Panc1 (cell line): ENCODE measurements at regions not wholly inside any gene's neighbourhood (a gene's known extent, or its start where the extent isn't known, plus 50 kb on each side); places are given as distances from the start of the nearest gene placed in this dataset.

Experiments used
- ATAC-seq: fragments of 200-7000 bp; cut with Tn5 transposase; 2 replicates; pipeline ENCODE4 v1.9.1; 2020; ENCODE audit warnings: mild to moderate bottlenecking, moderate library complexity
- BruUV-seq: library from RNA; stranded (reverse); fragments of 400-500 nt; replicated peaks from 2 replicates; lab custom pipeline; 2021; lab: Mats Ljungman, UMichigan
- CTCF ChIA-PET: fragments of 300-600 bp; sonication (Branson Sonifier 250); formaldehyde crosslinking; loops from one replicate; lab custom pipeline; 2022; ENCODE audit warnings: antibody characterized with exemption; lab: Charles Lee
- POLR2A ChIA-PET: fragments of 300-600 bp; sonication (Branson Sonifier 250); formaldehyde crosslinking; loops from one replicate; lab custom pipeline; 2022; ENCODE audit warnings: antibody characterized with exemption; lab: Charles Lee
- DNase-seq: peaks from one replicate; pipeline ENCODE4 v3.0.0-alpha.2; 2010; ENCODE audit warnings: low read depth, low spot score
- H3K27ac ChIP-seq: 2 replicates; pipeline ENCODE4 v1.5.1; 2011; ENCODE audit warnings: mild to moderate bottlenecking, low read length, inconsistent platforms
- H3K27me3 ChIP-seq: fragments of 200-500 bp; sonication (Bioruptor generic); 2 replicates; pipeline ENCODE4 v1.6.0; 2014; ENCODE audit warnings: low read length, inconsistent platforms; ENCODE audit not compliant: control insufficient read depth, insufficient read depth
- H3K36me3 ChIP-seq: fragments of 200-500 bp; sonication (Bioruptor generic); 2 replicates; pipeline ENCODE4 v1.5.1; 2014; ENCODE audit warnings: inconsistent platforms, mild to moderate bottlenecking, low read length, moderate library complexity; ENCODE audit not compliant: control insufficient read depth, insufficient read depth
- H3K4me1 ChIP-seq: 2 replicates; pipeline ENCODE4 v1.5.1; 2011; ENCODE audit warnings: inconsistent platforms, mild to moderate bottlenecking, low read length, moderate library complexity; ENCODE audit not compliant: control insufficient read depth, insufficient read depth
- H3K4me3 ChIP-seq, 2 experiments: 2 replicates each; pipeline ENCODE4 v1.5.1; 2011 to 2012; ENCODE audit warnings: low read depth in 2 of 2, low read length in 2 of 2, mild to moderate bottlenecking in 2 of 2, inconsistent platforms in 1 of 2, moderate library complexity in 1 of 2
- H3K9me3 ChIP-seq: fragments of 200-500 bp; sonication (Bioruptor generic); 2 replicates; pipeline ENCODE4 v1.5.1; 2014; ENCODE audit warnings: low read depth, mild to moderate bottlenecking, inconsistent platforms, low read length, moderate library complexity; ENCODE audit not compliant: control insufficient read depth, insufficient read depth
- POLR2AphosphoS5 ChIP-seq: IDR thresholded peaks from 2 replicates; pipeline ENCODE4 v1.6.1; 2012; ENCODE audit warnings: mild to moderate bottlenecking, low read depth, low read length, moderate library complexity
- SIN3A ChIP-seq: IDR thresholded peaks from 2 replicates; pipeline ENCODE4 v1.6.1; 2012; ENCODE audit warnings: low read depth, mild to moderate bottlenecking, low read length, moderate library complexity, borderline replicate concordance; ENCODE audit not compliant: insufficient read depth
- TCF7L2 ChIP-seq: IDR thresholded peaks from 2 replicates; pipeline ENCODE4 v1.6.1; 2011; ENCODE audit warnings: mild to moderate bottlenecking, low read depth, low read length, inconsistent platforms
- in situ Hi-C: cut with HindIII; loops from 2 replicates; pipeline ENCODE4 v1.10.0; 2016; ENCODE audit warnings: low sequenced_read_pairs, low pct_unique_long_range_greater_than_20kb
- intact Hi-C: fragments of 100-400 bp; cut with micrococcal nuclease; formaldehyde crosslinking; loops from one replicate; pipeline ENCODE4 v1.10.0; 2022; ENCODE audit not compliant: unreplicated experiment
- TF ChIP-seq, protein P1 (sequence below), 2 experiments: IDR thresholded peaks; 2 replicates each; pipeline ENCODE4 v1.6.1; 2011 to 2012; ENCODE audit warnings: low read depth in 2 of 2, control low read depth in 1 of 2, low read length in 1 of 2, mild to moderate bottlenecking in 1 of 2, moderate library complexity in 1 of 2; ENCODE audit not compliant: insufficient read depth in 1 of 2
- TF ChIP-seq, protein P2 (sequence below): fragments of 450-650 bp; IDR thresholded peaks from 2 replicates; pipeline ENCODE4 v1.5.1; 2017; ENCODE audit warnings: mild to moderate bottlenecking

DNA sequence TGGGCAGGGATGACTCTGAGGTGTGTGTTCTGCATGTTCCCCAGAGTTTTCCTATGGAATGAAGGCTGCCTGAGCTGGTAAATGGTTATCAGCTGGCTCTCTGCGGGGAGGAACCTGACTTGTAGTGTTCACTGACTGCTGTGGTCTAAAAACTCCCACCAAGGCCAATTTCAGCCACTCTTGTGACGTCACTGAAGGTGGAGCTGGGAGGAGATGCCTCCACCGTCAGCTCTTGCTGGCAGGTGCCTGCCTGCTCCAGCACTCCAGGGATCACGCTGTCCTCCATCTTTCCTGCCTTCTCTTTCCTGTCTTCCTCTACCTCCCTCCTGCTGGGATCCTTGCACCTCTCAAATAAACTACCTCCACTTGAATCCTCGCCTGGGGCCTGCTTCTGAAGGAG lies 209.5 kb upstream of the HS6ST1 start:
- CTCF ChIA-PET = no interaction called here
- H3K36me3 ChIP-seq = no peaks in the 10 kb centered on the region

DNA sequence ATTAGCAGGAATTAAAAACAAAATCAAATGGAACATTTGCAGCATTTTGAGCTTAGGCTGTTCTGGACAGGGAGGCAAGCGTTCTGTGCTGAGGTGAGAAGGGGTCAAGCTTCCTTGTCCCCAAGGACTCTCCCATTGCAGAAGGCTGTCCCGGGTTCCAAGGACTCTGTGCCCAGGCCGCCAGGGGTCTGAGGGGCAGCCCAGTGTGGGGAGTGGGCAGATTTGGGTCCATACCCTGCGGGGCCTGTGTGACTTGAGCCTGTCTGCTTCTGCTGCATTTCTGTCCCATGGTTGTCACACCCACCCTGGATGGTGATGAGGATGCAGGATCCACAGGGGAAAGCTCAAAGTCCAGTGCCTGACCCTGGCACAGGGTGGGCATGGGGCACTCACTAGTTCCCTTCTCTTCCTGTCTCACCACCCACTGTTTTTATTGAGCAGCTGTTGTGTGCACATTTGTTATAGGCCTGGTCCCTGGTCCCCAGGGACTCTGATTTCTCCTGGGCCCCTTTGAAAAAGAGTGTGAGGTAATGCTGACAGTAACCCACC lies 211.4 kb upstream of the HS6ST1 start:
- ChIA-PET POLR2A (no interaction called here), CTCF (interaction anchor here (0.5 kb wide), 1 partner anchor 283 kb away, joined by 3 read pairs; no protein-coding TSS in a partner anchor)
- intact Hi-C loops = no loop called here
- no peak for ATAC-seq
- BruUV-seq = no TSS peak
- Histone ChIP-seq H3K4me3 (no peak overlapping the region), H3K9me3 (no peaks in the 10 kb centered on the region), H3K27ac (no peak overlapping the region), H3K36me3 (no peaks in the 10 kb centered on the region), H3K4me1 (no peaks in the 10 kb centered on the region), H3K27me3 (no peaks in the 10 kb centered on the region)
- DNase-seq = no peak
- TF ChIP-seq TCF7L2 (no peak), POLR2AphosphoS5 (no peak), SIN3A (no peak)
- TF ChIP-seq, protein P1, sequence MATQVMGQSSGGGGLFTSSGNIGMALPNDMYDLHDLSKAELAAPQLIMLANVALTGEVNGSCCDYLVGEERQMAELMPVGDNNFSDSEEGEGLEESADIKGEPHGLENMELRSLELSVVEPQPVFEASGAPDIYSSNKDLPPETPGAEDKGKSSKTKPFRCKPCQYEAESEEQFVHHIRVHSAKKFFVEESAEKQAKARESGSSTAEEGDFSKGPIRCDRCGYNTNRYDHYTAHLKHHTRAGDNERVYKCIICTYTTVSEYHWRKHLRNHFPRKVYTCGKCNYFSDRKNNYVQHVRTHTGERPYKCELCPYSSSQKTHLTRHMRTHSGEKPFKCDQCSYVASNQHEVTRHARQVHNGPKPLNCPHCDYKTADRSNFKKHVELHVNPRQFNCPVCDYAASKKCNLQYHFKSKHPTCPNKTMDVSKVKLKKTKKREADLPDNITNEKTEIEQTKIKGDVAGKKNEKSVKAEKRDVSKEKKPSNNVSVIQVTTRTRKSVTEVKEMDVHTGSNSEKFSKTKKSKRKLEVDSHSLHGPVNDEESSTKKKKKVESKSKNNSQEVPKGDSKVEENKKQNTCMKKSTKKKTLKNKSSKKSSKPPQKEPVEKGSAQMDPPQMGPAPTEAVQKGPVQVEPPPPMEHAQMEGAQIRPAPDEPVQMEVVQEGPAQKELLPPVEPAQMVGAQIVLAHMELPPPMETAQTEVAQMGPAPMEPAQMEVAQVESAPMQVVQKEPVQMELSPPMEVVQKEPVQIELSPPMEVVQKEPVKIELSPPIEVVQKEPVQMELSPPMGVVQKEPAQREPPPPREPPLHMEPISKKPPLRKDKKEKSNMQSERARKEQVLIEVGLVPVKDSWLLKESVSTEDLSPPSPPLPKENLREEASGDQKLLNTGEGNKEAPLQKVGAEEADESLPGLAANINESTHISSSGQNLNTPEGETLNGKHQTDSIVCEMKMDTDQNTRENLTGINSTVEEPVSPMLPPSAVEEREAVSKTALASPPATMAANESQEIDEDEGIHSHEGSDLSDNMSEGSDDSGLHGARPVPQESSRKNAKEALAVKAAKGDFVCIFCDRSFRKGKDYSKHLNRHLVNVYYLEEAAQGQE (IDR thresholded peaks at IDR 0.05; ENCODE audit: insufficient read depth in 1 of 2, low read depth in 2 of 2, low read length in 1 of 2) = no peak
- in situ Hi-C loops = no loop called here

More for the DNA sequence above, 209.5 kb upstream of the HS6ST1 start:
- H3K9me3 ChIP-seq = no peaks in the 10 kb centered on the region
- TF ChIP-seq, protein P2, sequence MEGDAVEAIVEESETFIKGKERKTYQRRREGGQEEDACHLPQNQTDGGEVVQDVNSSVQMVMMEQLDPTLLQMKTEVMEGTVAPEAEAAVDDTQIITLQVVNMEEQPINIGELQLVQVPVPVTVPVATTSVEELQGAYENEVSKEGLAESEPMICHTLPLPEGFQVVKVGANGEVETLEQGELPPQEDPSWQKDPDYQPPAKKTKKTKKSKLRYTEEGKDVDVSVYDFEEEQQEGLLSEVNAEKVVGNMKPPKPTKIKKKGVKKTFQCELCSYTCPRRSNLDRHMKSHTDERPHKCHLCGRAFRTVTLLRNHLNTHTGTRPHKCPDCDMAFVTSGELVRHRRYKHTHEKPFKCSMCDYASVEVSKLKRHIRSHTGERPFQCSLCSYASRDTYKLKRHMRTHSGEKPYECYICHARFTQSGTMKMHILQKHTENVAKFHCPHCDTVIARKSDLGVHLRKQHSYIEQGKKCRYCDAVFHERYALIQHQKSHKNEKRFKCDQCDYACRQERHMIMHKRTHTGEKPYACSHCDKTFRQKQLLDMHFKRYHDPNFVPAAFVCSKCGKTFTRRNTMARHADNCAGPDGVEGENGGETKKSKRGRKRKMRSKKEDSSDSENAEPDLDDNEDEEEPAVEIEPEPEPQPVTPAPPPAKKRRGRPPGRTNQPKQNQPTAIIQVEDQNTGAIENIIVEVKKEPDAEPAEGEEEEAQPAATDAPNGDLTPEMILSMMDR = no peak
- TF ChIP-seq TCF7L2 = no peak
- TF ChIP-seq, protein P1 (IDR thresholded peaks at IDR 0.05; ENCODE audit: insufficient read depth in 1 of 2, low read depth in 2 of 2, low read length in 1 of 2) = no peak
- no peak for TF ChIP-seq SIN3A
- no peak for TF ChIP-seq POLR2AphosphoS5
- no peaks in the 10 kb centered on the region for H3K4me1 ChIP-seq
- intact Hi-C loops = no loop called here
- no TSS peak for BruUV-seq
- H3K4me3 ChIP-seq = no peak overlapping the region
- DNase-seq = no peak
- no peaks in the 10 kb centered on the region for H3K27me3 ChIP-seq
- POLR2A ChIA-PET = no interaction called here
- no peak for ATAC-seq
- in situ Hi-C loops = no loop called here
- H3K27ac ChIP-seq = no peak overlapping the region
